ENCODE measurements at regions not wholly inside any gene's neighbourhood (a gene's known extent, or its start where the extent isn't known, plus 50 kb on each side); places are given as distances from the start of the nearest gene placed in this dataset.

- TF ChIP-seq CTCF (optimal IDR thresholded peaks at IDR 0.05 in 1 of 3, IDR thresholded peaks at IDR 0.05 in 1 of 3, conservative IDR thresholded peaks at IDR 0.05 in 1 of 3; ENCODE audit: extremely low read depth in 1 of 3, insufficient read depth in 2 of 3, low read length in 3 of 3) = no peak
- no peak for TF ChIP-seq EZH2 (IDR thresholded peaks at IDR 0.05; ENCODE audit: low read length)
Measured at GRCh38 chr9:80191108-80191507, 619.3 kb downstream of the TLE4 start.
